ENCODE measurements at regions not wholly inside any gene's neighbourhood (a gene's known extent, or its start where the extent isn't known, plus 50 kb on each side); places are given as distances from the start of the nearest gene placed in this dataset.

DNA sequence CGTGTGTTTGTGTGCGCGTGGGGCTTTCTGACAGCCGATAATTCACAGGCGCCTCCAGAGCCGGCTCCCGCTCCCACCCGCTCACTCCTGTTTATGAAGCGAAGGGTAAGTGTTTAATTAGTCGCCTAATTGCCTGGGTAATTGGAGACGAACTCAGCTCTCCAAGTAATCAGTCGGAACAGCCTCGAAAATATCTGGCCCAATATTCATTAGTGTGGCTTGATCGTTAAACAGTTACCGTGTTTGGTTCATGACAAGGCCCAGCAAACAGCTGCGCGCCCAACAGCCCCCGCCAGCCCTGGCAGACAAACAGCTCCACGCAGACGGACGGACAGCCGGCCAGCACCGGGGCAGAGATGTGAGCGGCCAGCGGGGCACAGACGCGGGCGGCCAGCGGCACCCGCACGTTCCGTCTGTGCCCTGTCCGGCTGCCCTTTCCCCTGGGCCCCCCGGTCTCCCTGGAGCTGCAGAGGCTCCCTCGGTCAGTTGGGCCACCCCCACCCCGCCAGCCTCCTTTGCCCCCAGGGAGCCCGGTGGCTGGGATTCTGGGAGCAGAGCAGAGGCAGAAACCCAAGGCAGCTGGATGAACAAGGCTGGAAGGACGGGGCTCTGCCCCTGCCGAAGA, 98.2 kb downstream of the UNCX start:
- Histone ChIP-seq H3K4me1 (no peaks in the 10 kb centered on the region), H3K27me3 (peaks cover 0 to 6% of the 10 kb centered on the region in 2 donors), H3K9me3 (no peaks in the 10 kb centered on the region), H3K27ac (no peak overlapping the region), H3K4me3 (no peak overlapping the region), H3K36me3 (no peaks in the 10 kb centered on the region)
- no peak for DNase-seq
- no peak for TF ChIP-seq POLR2A (IDR thresholded peaks at IDR 0.05)
- TF ChIP-seq, protein P1, sequence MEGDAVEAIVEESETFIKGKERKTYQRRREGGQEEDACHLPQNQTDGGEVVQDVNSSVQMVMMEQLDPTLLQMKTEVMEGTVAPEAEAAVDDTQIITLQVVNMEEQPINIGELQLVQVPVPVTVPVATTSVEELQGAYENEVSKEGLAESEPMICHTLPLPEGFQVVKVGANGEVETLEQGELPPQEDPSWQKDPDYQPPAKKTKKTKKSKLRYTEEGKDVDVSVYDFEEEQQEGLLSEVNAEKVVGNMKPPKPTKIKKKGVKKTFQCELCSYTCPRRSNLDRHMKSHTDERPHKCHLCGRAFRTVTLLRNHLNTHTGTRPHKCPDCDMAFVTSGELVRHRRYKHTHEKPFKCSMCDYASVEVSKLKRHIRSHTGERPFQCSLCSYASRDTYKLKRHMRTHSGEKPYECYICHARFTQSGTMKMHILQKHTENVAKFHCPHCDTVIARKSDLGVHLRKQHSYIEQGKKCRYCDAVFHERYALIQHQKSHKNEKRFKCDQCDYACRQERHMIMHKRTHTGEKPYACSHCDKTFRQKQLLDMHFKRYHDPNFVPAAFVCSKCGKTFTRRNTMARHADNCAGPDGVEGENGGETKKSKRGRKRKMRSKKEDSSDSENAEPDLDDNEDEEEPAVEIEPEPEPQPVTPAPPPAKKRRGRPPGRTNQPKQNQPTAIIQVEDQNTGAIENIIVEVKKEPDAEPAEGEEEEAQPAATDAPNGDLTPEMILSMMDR (IDR thresholded peaks at IDR 0.05) = no peak
- intact Hi-C loops (cut with DNase I; ENCODE audit: low total_unique reads) = no loop called here

DNA sequence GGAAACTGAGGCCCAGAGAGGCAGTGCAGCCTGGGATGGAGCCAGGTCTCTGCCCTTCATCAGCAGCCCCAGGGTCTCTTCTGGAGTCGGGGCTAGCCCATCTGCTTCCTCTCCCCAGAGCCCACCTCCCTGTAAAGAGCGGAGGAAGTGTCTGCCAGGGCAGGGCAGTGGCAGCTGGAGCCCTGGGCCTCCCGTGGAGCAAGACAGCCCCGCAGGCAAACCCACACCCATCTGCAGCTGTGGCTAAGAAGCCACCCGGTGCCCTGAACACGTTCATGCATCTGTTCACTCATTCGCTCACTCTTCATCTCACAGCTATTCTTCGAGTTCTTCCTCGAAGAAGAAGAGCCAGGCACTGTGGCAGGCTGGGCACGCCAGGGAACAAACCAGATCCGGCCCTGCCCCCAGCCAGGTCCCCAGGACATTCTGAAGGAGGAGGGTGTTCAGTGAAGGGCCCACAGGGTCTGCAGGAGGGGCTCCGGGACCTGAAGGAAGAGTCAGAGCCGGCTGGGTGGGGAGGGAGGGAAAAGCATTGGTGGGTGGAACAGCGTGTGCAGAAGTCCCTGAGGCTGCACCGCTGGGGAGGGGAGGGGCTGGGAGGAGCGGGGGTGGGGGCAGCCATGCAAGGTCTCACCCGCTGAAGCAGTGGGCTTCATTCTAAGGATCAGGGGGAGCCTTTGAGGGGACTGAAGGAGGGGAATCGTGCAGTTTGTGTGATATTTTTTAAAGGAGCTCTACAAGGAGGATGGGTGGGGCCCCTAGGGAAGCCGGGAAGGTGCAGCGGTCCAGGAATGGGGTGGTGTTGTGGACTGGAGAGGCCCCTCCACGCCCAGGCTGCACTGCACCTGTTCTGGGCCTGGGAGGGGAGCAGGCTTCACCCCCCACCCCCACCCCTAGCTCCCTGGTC, 99.1 kb downstream of the UNCX start:
- Histone ChIP-seq H3K36me3 (no peaks in the 10 kb centered on the region), H3K4me1 (no peaks in the 10 kb centered on the region), H3K4me3 (no peak overlapping the region), H3K27ac (no peak overlapping the region), H3K9me3 (peaks cover 0 to 6% of the 10 kb centered on the region in 2 donors), H3K27me3 (peaks cover 0 to 6% of the 10 kb centered on the region in 2 donors)
- intact Hi-C loops (cut with DNase I; ENCODE audit: low total_unique reads) = no loop called here
- no peak for DNase-seq
- no peak for TF ChIP-seq POLR2A (IDR thresholded peaks at IDR 0.05)
- TF ChIP-seq, protein P1 (IDR thresholded peaks at IDR 0.05) = no peak

DNA sequence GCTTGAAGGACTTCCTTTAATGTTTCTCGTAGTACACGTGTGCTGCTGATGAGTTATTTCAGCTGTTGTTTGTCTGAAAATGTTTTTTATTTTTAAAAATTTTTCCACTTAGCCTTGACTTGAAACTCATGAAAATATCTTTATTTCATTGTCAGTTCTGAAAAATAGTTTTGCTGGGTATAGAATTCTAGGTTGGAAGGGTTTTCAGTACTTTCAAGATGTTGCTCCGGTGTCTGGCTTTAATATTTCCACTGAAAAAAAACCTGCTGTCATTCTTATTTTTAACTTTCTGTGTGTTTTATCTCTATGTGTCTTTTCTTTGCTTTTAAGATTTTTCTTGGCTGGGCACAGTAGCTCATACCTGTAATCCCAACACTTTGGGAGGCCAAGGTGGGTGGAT, 103.8 kb downstream of the UNCX start:
- H3K4me3 ChIP-seq = no peak overlapping the region
- TF ChIP-seq, protein P1 (IDR thresholded peaks at IDR 0.05) = no peak
- no peak for TF ChIP-seq POLR2A (IDR thresholded peaks at IDR 0.05)
- intact Hi-C loops (cut with DNase I; ENCODE audit: low total_unique reads) = no loop called here
- H3K27ac ChIP-seq = no peak overlapping the region
- peaks cover 0 to 6% of the 10 kb centered on the region in 2 donors for H3K27me3 ChIP-seq
- H3K36me3 ChIP-seq = no peaks in the 10 kb centered on the region
- no peaks in the 10 kb centered on the region for H3K4me1 ChIP-seq
- H3K9me3 ChIP-seq = peaks cover 0 to 6% of the 10 kb centered on the region in 2 donors
- DNase-seq = no peak

DNA sequence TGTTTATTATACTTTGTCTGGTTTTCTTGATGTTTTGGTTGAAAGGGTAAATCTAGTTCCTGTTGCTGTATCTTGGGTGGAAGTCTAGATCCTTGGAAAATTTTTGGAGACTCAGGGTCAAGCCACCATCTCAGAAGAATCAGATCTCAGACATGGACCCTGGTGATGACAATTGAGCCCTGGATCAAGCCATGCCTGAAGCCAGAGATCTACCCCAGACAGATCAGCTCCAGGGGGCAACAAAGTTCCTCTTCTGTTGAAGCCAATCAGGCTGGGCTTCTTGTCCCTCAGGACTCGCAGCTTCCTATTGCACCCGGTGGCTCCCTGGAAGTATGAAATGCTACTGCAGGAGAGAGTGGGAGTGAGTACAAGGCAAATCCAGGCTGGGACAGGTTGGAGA, 106.9 kb downstream of the UNCX start:
- no peaks in the 10 kb centered on the region for H3K36me3 ChIP-seq
- intact Hi-C loops (cut with DNase I; ENCODE audit: low total_unique reads) = no loop called here
- TF ChIP-seq, protein P1 (IDR thresholded peaks at IDR 0.05) = no peak
- TF ChIP-seq POLR2A (IDR thresholded peaks at IDR 0.05) = no peak
- no peak overlapping the region for H3K4me3 ChIP-seq
- peaks cover 0 to 6% of the 10 kb centered on the region in 2 donors for H3K9me3 ChIP-seq
- H3K27me3 ChIP-seq = no peaks in the 10 kb centered on the region
- H3K4me1 ChIP-seq = no peaks in the 10 kb centered on the region
- no peak for DNase-seq
- H3K27ac ChIP-seq = no peak overlapping the region

DNA sequence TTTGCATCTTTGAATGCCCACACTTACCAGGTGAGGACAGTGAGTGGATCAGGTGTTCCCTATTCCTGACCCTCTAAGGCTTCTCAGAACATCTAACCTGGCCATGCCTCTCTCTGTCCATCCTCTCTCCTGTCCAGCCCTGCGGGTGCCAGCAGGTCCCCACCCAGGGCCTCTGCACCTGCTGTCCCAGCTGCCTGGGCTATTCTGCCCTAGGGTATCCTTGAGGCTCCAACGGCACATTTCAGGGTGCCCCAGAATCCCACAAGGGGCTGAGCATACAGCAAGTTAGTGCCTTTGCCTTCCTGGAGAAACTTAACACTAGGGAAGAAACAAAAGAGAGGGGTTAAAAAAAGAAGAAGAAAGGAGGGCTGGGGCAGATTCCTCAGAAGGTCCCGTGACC, 107.4 kb downstream of the UNCX start:
- no peak overlapping the region for H3K27ac ChIP-seq
- peaks cover 0 to 6% of the 10 kb centered on the region in 2 donors for H3K9me3 ChIP-seq
- H3K36me3 ChIP-seq = no peaks in the 10 kb centered on the region
- no peak overlapping the region for H3K4me3 ChIP-seq
- TF ChIP-seq, protein P1 (IDR thresholded peaks at IDR 0.05) = no peak
- H3K4me1 ChIP-seq = no peaks in the 10 kb centered on the region
- no peak for DNase-seq
- intact Hi-C loops (cut with DNase I; ENCODE audit: low total_unique reads) = no loop called here
- H3K27me3 ChIP-seq = no peaks in the 10 kb centered on the region

All from uterus (tissue), 3 donors.